HG03442 (cell line): ENCODE measurements at regions not wholly inside any gene's neighbourhood (a gene's known extent, or its start where the extent isn't known, plus 50 kb on each side); places are given as distances from the start of the nearest gene placed in this dataset.
"Not testable (repeated sequence)": the region's sequence is repeated elsewhere in the genome, so short reads cannot be mapped to it uniquely, and the experiment has no call there.

Source experiments
- ATAC-seq: cut with Tn5 transposase; IDR thresholded peaks from one replicate; pipeline ENCODE4 v1.9.1; 2021; ENCODE audit warnings: mild to moderate bottlenecking, moderate library complexity; ENCODE audit not compliant: unreplicated experiment

- no peak for ATAC-seq
Observed at GRCh38 chr3:82521657-82522056, 760.2 kb upstream of the GBE1 start.

GRCh38 chr3:82520846-82521245 is 759.4 kb upstream of the GBE1 start:
- no peak for ATAC-seq

GRCh38 chr3:82509951-82510603 is 748.6 kb upstream of the GBE1 start:
- no peak for ATAC-seq

GRCh38 chr3:82509106-82509842 is 747.8 kb upstream of the GBE1 start:
- ATAC-seq = no peak

- ATAC-seq = no peak
Observed at GRCh38 chr3:82506204-82506603, 744.8 kb upstream of the GBE1 start.

GRCh38 chr3:82505079-82505756 is 743.8 kb upstream of the GBE1 start:
- ATAC-seq = no peak

GRCh38 chr3:82498186-82498585 is 736.7 kb upstream of the GBE1 start:
- ATAC-seq = no peak

- ATAC-seq = no peak
Observed at GRCh38 chr3:82496890-82497560, 735.6 kb upstream of the GBE1 start.

- ATAC-seq = no peak
Observed at GRCh38 chr3:82495655-82496054, 734.2 kb upstream of the GBE1 start.

- ATAC-seq = no peak
Observed at GRCh38 chr3:82494977-82495489, 733.6 kb upstream of the GBE1 start.

- no peak for ATAC-seq
Observed at GRCh38 chr3:82493858-82494257, 732.4 kb upstream of the GBE1 start.

- ATAC-seq = no peak
Observed at GRCh38 chr3:82475306-82475705, 713.9 kb upstream of the GBE1 start.

GRCh38 chr3:82474711-82475110 is 713.3 kb upstream of the GBE1 start:
- ATAC-seq = no peak

GRCh38 chr3:82473864-82474541 is 712.6 kb upstream of the GBE1 start:
- ATAC-seq = no peak

- no peak for ATAC-seq
Observed at GRCh38 chr3:82467051-82467450, 705.6 kb upstream of the GBE1 start.

GRCh38 chr3:82462977-82463376 is 701.5 kb upstream of the GBE1 start:
- ATAC-seq = no peak

- no peak for ATAC-seq
Observed at GRCh38 chr3:82461049-82461889, 699.8 kb upstream of the GBE1 start.

GRCh38 chr3:82448320-82448719 is 686.9 kb upstream of the GBE1 start:
- no peak for ATAC-seq

- not testable (repeated sequence) for ATAC-seq
Observed at GRCh38 chr3:82428821-82429220, 667.4 kb upstream of the GBE1 start.

- no peak for ATAC-seq
Observed at GRCh38 chr3:82424031-82424339, 662.5 kb upstream of the GBE1 start.
